KMS-11 (cell line): ENCODE measurements at regions not wholly inside any gene's neighbourhood (a gene's known extent, or its start where the extent isn't known, plus 50 kb on each side); places are given as distances from the start of the nearest gene placed in this dataset.

Experiments
- H2AFZ ChIP-seq: fragments of 200-600 bp; sonication (generic); 2 replicates; pipeline ENCODE4 v1.6.1; 2016; ENCODE audit warnings: antibody characterized with exemption, mixed run types, low read depth
- H3K27ac ChIP-seq: fragments of 200-600 bp; sonication (generic); 2 replicates; pipeline ENCODE4 v1.6.1; 2016; ENCODE audit warnings: mild to moderate bottlenecking, mixed run types
- H3K27me3 ChIP-seq: fragments of 200-600 bp; sonication (generic); 2 replicates; pipeline ENCODE4 v1.6.1; 2017; ENCODE audit warnings: mild to moderate bottlenecking, low read depth, mixed run types, moderate library complexity; ENCODE audit not compliant: insufficient read depth
- H3K36me3 ChIP-seq: fragments of 200-600 bp; sonication (generic); 2 replicates; pipeline ENCODE4 v1.6.1; 2017; ENCODE audit warnings: mild to moderate bottlenecking, mixed run types; ENCODE audit not compliant: insufficient read depth
- H3K4me1 ChIP-seq: fragments of 200-600 bp; sonication (generic); 2 replicates; pipeline ENCODE4 v1.6.1; 2016; ENCODE audit warnings: mild to moderate bottlenecking, low read depth, mixed run types; ENCODE audit not compliant: poor library complexity, severe bottlenecking
- H3K4me2 ChIP-seq: fragments of 200-600 bp; sonication (generic); 2 replicates; pipeline ENCODE4 v1.7.0; 2016; ENCODE audit warnings: mild to moderate bottlenecking, mixed run types
- H3K4me3 ChIP-seq: fragments of 200-600 bp; sonication (generic); IDR thresholded peaks from 2 replicates; pipeline ENCODE4 v1.6.1; 2017; ENCODE audit warnings: low read depth, low read length, mixed read lengths; ENCODE audit not compliant: insufficient read depth
- H3K79me2 ChIP-seq: fragments of 200-600 bp; sonication (generic); 2 replicates; pipeline ENCODE4 v1.6.1; 2016; ENCODE audit warnings: low read depth, mixed run types; ENCODE audit not compliant: insufficient read depth
- H3K9ac ChIP-seq: fragments of 200-600 bp; sonication (generic); 2 replicates; pipeline ENCODE4 v1.6.1; 2016; ENCODE audit warnings: mild to moderate bottlenecking, mixed run types
- H4K20me1 ChIP-seq: fragments of 200-600 bp; sonication (generic); 2 replicates; pipeline ENCODE4 v1.6.1; 2016; ENCODE audit warnings: mild to moderate bottlenecking, mixed run types; ENCODE audit not compliant: insufficient read depth
- CTCF ChIP-seq: fragments of 200-600 bp; sonication (generic); conservative IDR thresholded peaks from 2 replicates; pipeline ENCODE4 v1.6.1; 2017; ENCODE audit warnings: low read depth, mild to moderate bottlenecking, antibody characterized with exemption, low read length, moderate library complexity, mixed read lengths

- H3K36me3 ChIP-seq: no peaks in the 10 kb centered on the region
These were observed 80.0 kb upstream of the CCDC190 start for GRCh38 chr1:162941024-162941423.

GRCh38 chr1:162939035-162939434 lies 78.1 kb upstream of the CCDC190 start:
- H4K20me1 ChIP-seq: no peaks in the 10 kb centered on the region
- TF ChIP-seq CTCF: no peak

More at GRCh38 chr1:162941024-162941423, 80.0 kb upstream of the CCDC190 start:
- Histone ChIP-seq H4K20me1 (no peaks in the 10 kb centered on the region; the same call in 1 of the 2 replicates), H3K4me1 (no peaks in the 10 kb centered on the region), H2AFZ (no peak overlapping the region), H3K79me2 (no peaks in the 10 kb centered on the region), H3K27me3 (no peaks in the 10 kb centered on the region), H3K4me3 (no peak overlapping the region), H3K27ac (no peak overlapping the region), H3K9ac (no peak overlapping the region), H3K4me2 (no peak overlapping the region)
- no peak for TF ChIP-seq CTCF

DNA sequence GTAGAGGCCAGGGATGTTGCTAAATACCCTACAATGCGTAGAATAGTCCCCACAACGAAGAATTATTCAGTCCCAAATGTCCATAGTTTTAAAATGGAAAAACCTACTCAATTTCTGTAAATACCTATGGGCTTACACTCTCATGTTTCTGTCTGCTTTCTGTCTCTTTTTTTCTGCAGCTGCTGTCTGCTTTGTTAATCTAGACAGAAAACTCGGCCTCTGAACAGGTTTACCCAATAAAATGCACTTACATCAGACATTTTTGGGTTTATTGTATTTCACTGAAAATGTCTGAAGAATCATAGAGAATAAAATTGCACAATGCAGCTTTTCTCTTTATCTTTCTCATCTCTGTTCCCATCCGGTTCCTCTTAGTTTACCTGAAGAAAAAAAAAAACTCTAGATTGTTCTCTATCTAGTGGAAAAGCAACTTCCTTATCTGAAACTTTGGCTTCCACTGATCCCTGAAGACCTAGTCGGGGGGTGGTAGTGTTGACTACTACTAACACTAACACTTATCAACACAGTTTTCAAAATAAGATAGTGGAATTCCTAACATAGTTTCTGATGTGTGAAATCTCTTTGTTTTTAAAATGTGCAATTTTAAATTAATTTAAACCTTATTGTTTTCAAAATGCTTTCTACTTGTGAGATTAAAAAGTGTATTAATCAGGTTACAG lies 76.9 kb upstream of the CCDC190 start:
- no peaks in the 10 kb centered on the region for H3K27me3 ChIP-seq

More at GRCh38 chr1:162939035-162939434, 78.1 kb upstream of the CCDC190 start:
- Histone ChIP-seq H3K4me3 (no peak overlapping the region), H2AFZ (no peak overlapping the region), H3K79me2 (no peaks in the 10 kb centered on the region), H3K36me3 (no peaks in the 10 kb centered on the region), H3K27me3 (no peaks in the 10 kb centered on the region), H3K4me2 (no peak overlapping the region), H3K9ac (no peak overlapping the region), H3K27ac (no peak overlapping the region), H3K4me1 (no peaks in the 10 kb centered on the region)

DNA sequence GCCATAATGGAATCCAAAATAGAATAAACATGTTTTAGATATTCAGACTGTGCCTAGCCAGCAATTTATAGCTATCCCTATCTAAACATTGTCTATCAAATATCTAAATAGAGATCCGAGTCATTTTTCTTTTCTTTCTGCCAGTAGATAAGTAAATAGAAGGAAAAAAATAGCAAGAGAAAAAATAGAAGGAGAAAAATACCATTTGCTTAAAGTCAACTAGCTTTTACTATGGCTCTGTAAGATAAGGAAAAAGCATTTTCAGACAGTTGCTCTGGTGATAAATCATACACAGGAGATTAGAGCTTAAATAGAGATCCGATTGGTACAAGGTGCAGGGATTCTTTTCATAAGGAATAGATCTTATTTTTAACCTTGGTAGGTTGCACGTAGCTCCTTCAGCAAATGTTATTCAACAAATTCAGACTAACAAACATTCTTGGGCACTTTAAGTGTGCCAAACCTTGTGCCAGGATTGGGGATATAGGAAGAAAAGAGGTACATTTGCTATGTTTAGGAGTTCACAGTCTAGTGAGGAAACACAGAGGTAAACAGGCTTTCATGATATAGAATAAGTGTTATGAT lies 70.1 kb upstream of the CCDC190 start:
- H3K27me3 ChIP-seq: no peaks in the 10 kb centered on the region
- no peaks in the 10 kb centered on the region for H3K4me1 ChIP-seq
- no peak overlapping the region for H3K9ac ChIP-seq
- H3K4me3 ChIP-seq: no peak overlapping the region
- no peak overlapping the region for H3K27ac ChIP-seq
- H2AFZ ChIP-seq: no peak overlapping the region
- no peak for TF ChIP-seq CTCF
- H4K20me1 ChIP-seq: no peaks in the 10 kb centered on the region
- H3K79me2 ChIP-seq: no peaks in the 10 kb centered on the region
- no peaks in the 10 kb centered on the region for H3K36me3 ChIP-seq
- no peak overlapping the region for H3K4me2 ChIP-seq

More for the DNA sequence above, 76.9 kb upstream of the CCDC190 start:
- Histone ChIP-seq H3K4me3 (no peak overlapping the region), H3K36me3 (no peaks in the 10 kb centered on the region), H3K4me1 (no peaks in the 10 kb centered on the region), H3K9ac (no peak overlapping the region), H3K79me2 (no peaks in the 10 kb centered on the region), H3K27ac (no peak overlapping the region), H2AFZ (no peak overlapping the region), H3K4me2 (no peak overlapping the region), H4K20me1 (no peaks in the 10 kb centered on the region)
- TF ChIP-seq CTCF: no peak
